Lung (tissue), 11 donors: ENCODE measurements at regions not wholly inside any gene's neighbourhood (a gene's known extent, or its start where the extent isn't known, plus 50 kb on each side); places are given as distances from the start of the nearest gene placed in this dataset.

Experiments
- ATAC-seq: fragments of 200-7000 bp; cut with Tn5 transposase; one replicate; pipeline ENCODE4 v1.9.1; 2020; ENCODE audit warnings: moderate number of reproducible peaks; ENCODE audit not compliant: insufficient read depth, low FRiP score
- DNase-seq, 3 donors: peaks; one replicate each; pipeline ENCODE4 v3.0.0-alpha.2; 2013 to 2017
- H3K27ac ChIP-seq, 2 donors: one replicate each; pipeline ENCODE4 v1.5.1; 2013; ENCODE audit warnings: mild to moderate bottlenecking in 2 of 2, moderate library complexity in 2 of 2, control low read depth in 1 of 2, inconsistent platforms in 1 of 2, low read depth in 1 of 2, low read length in 1 of 2
- H3K27me3 ChIP-seq, 3 donors: one replicate each; pipeline ENCODE4 v1.5.1; 2013; ENCODE audit warnings: low read length in 2 of 3; ENCODE audit not compliant: control insufficient read depth in 3 of 3, insufficient read depth in 3 of 3
- H3K36me3 ChIP-seq, 4 donors: one replicate each; pipeline ENCODE4 v1.5.1; 2013; ENCODE audit warnings: low read length in 4 of 4, mild to moderate bottlenecking in 1 of 4, moderate library complexity in 1 of 4; ENCODE audit not compliant: control insufficient read depth in 4 of 4, insufficient read depth in 4 of 4
- H3K4me1 ChIP-seq, 5 donors: one replicate each; pipeline ENCODE4 v1.5.1; 2013; ENCODE audit warnings: low read length in 5 of 5, mild to moderate bottlenecking in 2 of 5, moderate library complexity in 1 of 5; ENCODE audit not compliant: control insufficient read depth in 5 of 5, insufficient read depth in 5 of 5
- H3K4me3 ChIP-seq: one replicate; pipeline ENCODE4 v1.5.1; 2013; ENCODE audit warnings: mild to moderate bottlenecking, control low read depth, moderate library complexity
- H3K9ac ChIP-seq, 2 donors: one replicate each; pipeline ENCODE4 v1.5.1; 2013; ENCODE audit warnings: low read length in 2 of 2, control low read depth in 1 of 2; ENCODE audit not compliant: insufficient read depth in 1 of 2
- H3K9me3 ChIP-seq, 4 donors: one replicate each; pipeline ENCODE4 v1.5.1; 2013; ENCODE audit warnings: low read length in 3 of 4, mild to moderate bottlenecking in 1 of 4, moderate library complexity in 1 of 4; ENCODE audit not compliant: control insufficient read depth in 4 of 4, insufficient read depth in 3 of 4
- CTCF ChIP-seq: IDR thresholded peaks from 2 replicates; pipeline ENCODE4 v1.5.1; 2012; ENCODE audit warnings: mild to moderate bottlenecking; ENCODE audit errors: control extremely low read depth, extremely low read depth
- WGBS, 2 donors: extraction: QIAGEN DNeasy Blood & Tissue Kit; methylation state at CpG; one replicate each; pipeline ENCODE4 v1.1.7; 2013; 5-methylcytosine and 5-hydroxymethylcytosine counted together
- donor health status: control.
- donor health status: control.
- donor health status: Bipolar disorder and iron deficiency.
- donor health status: healthy.
- donor health status: DM: yes; HTN: yes; CAD: no.

- Histone ChIP-seq H3K9ac (no peak overlapping the region), H3K4me1 (no peaks in the 10 kb centered on the region), H3K27me3 (no peaks in the 10 kb centered on the region), H3K36me3 (no peaks in the 10 kb centered on the region), H3K9me3 (peaks cover 0 to 2% (median 0%) of the 10 kb centered on the region in 4 donors), H3K4me3 (no peak overlapping the region), H3K27ac (no peak overlapping the region)
- TF ChIP-seq CTCF, result no peak
- DNase-seq (no peak), ATAC-seq (no peak)
- 68 to 79% methylated on average over 4 of the region's 4 CpGs for WGBS, 2 donors
Measured at GRCh38 chr6:6461138-6461537, 127.4 kb upstream of the LY86 start.

- Histone ChIP-seq H3K27me3 (no peaks in the 10 kb centered on the region), H3K4me1 (peaks cover 0 to 2% (median 0%) of the 10 kb centered on the region in 5 donors), H3K36me3 (no peaks in the 10 kb centered on the region), H3K9me3 (peaks cover 0 to 2% (median 1%) of the 10 kb centered on the region in 4 donors), H3K9ac (no peak overlapping the region), H3K27ac (no peak overlapping the region), H3K4me3 (no peak overlapping the region)
- WGBS, 2 donors, result 81 to 88% methylated on average over 12 of the region's 12 CpGs
- TF ChIP-seq CTCF, result no peak
- ATAC-seq, result no peak
- no peak for DNase-seq
Measured at GRCh38 chr6:6466967-6467761, 121.4 kb upstream of the LY86 start.

- ATAC-seq (no peak), DNase-seq (no peak)
- Histone ChIP-seq H3K4me3 (no peak overlapping the region), H3K9me3 (peaks cover 0 to 2% (median 1%) of the 10 kb centered on the region in 4 donors), H3K27me3 (no peaks in the 10 kb centered on the region), H3K9ac (no peak overlapping the region), H3K27ac (no peak overlapping the region), H3K36me3 (no peaks in the 10 kb centered on the region), H3K4me1 (peaks cover 0 to 2% (median 0%) of the 10 kb centered on the region in 5 donors)
- no peak for TF ChIP-seq CTCF
- WGBS, 2 donors, result 56 to 72% methylated on average over 8 of the region's 8 CpGs
Measured at GRCh38 chr6:6469074-6469473, 119.4 kb upstream of the LY86 start.
